ENCODE measurements at regions not wholly inside any gene's neighbourhood (a gene's known extent, or its start where the extent isn't known, plus 50 kb on each side); places are given as distances from the start of the nearest gene placed in this dataset.

GRCh38 chr13:104181526-104182231 lies 1115.5 kb upstream of the SLC10A2 start:
- DNase-seq, result no peak

- no peak for DNase-seq
Observed at GRCh38 chr13:104170980-104171555, 1104.9 kb upstream of the SLC10A2 start.

- no peak for DNase-seq
Observed at GRCh38 chr13:104163866-104164630, 1097.8 kb upstream of the SLC10A2 start.

- DNase-seq, result no peak
Observed at GRCh38 chr13:104160536-104160935, 1094.3 kb upstream of the SLC10A2 start.

GRCh38 chr13:104143760-104144416 lies 1077.7 kb upstream of the SLC10A2 start:
- DNase-seq, result no peak

- DNase-seq, result no peak
Observed at GRCh38 chr13:104140552-104140951, 1074.3 kb upstream of the SLC10A2 start.

DNA sequence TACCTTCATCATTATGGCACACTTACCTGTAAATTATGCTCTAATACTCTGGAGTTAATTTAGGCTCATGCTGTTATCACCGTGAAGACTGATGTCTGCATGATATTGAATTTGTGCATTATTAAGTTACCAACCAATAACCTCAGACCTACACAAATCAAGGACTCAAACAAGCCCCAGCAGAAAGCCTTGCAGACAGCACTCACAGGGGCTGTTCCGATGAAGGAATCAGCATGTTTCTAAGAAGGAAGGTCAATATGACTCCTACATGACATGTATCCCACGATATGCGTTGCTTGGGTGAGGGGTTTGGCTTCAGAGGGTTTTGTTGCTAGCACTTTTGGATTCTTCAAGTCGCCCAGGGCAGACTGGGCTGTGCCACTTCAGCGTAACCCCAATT lies 1071.2 kb upstream of the SLC10A2 start:
- DNase-seq, result no peak

GRCh38 chr13:104132849-104133248 lies 1066.6 kb upstream of the SLC10A2 start:
- DNase-seq, result no peak

- no peak for DNase-seq
Observed at GRCh38 chr13:104114101-104114500, 1047.9 kb upstream of the SLC10A2 start.

DNA sequence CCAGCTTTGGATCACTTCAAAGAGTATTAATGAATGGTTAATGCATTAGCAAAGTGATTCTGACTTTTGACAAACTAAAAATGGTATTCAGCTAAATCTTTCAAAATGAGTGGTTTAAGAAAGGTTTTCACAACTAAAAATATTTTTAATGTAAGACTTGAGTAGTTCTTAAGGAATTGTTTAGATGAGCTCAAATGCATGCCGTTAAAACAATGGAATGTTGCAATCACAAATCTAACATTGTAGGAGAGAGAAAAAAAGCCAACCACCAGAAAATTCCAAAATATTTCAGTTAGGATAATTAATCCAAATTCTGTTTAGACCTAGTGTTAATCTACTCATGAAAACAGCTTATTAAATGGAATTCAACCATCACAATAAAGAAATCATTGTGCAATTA lies 1044.8 kb upstream of the SLC10A2 start:
- no peak for DNase-seq

DNA sequence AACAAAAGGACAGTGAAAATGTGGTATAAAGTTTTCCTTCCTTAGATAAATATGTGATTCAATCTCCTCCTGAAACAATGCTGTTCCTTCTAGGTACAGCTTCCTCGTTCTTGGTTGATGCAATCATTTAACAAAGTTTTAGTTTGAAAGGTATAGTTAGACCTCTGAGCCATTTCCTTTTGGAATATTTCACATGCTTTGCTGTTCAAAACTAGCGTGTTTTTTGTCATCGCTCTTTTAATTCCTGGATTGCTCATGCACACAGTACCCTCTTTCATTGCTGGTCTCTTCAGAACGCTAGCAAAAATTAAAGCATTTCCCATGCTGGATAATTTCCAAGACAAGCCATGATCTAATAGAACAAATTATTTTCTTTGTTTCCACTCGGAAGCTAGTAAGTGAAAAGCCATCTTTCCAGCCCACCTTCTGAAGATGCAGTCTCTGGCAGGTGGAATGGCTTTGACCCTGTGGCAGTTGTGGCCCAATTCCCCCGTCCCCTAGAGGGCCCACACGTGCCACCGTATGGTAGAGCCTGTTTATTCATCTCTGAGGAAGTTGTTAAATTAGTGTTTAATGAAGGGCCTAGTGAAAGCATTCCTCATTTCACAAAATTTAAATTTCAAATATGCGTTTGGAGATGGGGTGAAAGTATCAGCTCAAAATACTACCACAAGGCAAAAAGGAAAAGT lies 1040.6 kb upstream of the SLC10A2 start:
- no peak for DNase-seq

- DNase-seq, result no peak
Observed at GRCh38 chr13:104105418-104106355, 1039.5 kb upstream of the SLC10A2 start.

- no peak for DNase-seq
Observed at GRCh38 chr13:104099750-104100149, 1033.5 kb upstream of the SLC10A2 start.

GRCh38 chr13:104098421-104098820 lies 1032.2 kb upstream of the SLC10A2 start:
- DNase-seq, result no peak

DNA sequence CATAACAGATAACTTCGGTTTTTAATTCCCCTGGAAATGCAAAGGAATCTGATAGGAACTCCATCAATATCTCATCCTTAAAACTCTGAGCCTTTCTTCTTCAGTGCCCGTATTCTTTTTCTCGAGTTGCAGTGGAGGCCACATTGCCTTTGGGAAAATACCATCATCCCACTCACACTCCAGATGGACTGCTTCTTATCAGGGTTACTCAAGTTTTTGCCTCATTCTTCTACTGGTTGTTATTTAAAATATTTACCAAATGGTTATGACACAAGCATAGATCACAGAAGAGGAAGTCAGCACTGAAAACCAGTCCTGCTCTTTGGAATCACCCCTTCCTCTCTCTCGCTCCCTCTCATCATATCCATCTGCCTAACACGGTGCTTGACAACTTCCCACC lies 1020.5 kb upstream of the SLC10A2 start:
- DNase-seq, result no peak

GRCh38 chr13:104086210-104086609 lies 1020.0 kb upstream of the SLC10A2 start:
- DNase-seq, result no peak

DNA sequence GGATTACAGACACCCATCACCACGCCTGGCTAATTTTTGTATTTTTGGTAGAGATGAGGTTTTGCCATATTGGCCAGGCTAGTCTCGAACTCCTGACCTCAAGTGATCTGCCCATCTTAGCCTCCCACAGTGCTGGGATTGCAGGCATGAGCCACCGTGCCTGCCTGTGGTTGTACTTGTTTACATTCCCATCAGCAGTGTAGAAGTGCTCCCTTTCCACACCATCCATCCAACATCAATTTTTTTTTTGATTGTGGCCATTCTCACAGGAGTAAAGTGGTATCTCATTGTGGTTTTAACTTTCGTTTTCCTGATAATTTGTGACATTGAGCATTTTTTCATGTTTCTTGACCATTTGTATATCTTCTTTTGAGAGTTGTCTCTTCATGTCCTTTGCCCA lies 1019.4 kb upstream of the SLC10A2 start:
- no peak for DNase-seq

DNA sequence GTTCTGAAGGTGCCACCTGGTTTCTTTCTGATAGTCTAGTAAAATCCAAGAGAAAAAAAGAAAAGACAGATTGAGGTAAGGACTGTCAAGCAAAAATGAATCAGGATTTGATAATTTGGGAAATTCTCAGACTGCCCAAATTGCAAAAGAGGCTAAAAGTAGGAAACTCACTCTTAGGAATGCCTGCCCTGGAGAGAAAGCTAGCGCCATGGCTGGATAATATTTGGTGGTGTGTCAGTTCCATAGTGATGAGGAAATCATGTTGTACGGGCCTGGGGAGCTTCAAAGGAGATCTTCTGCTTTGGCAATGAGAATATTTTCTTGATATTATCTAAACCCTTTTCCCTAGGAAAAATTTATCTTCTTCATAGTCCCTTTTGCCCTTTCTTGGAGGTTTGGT lies 1008.1 kb upstream of the SLC10A2 start:
- DNase-seq, result no peak

GRCh38 chr13:104071806-104072205 lies 1005.6 kb upstream of the SLC10A2 start:
- no peak for DNase-seq

DNA sequence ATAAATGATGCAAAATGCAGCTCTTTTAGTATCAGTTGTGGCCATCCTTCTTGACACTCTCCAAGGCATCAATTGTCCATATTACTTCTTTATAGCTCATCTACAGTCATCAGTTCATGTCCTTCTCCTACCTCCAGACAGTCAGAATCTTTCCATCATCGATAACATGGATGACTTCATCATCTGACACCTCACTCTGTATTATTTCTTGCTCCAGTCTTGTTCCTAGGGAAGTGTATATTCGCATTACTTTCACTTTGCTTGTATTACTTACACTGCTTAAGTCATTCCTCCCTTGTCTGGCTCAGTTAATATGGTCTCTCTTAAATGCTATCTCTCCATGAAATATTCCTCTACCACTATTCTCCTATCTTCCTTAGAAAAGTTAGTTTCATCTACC lies 999.1 kb upstream of the SLC10A2 start:
- no peak for DNase-seq

DNA sequence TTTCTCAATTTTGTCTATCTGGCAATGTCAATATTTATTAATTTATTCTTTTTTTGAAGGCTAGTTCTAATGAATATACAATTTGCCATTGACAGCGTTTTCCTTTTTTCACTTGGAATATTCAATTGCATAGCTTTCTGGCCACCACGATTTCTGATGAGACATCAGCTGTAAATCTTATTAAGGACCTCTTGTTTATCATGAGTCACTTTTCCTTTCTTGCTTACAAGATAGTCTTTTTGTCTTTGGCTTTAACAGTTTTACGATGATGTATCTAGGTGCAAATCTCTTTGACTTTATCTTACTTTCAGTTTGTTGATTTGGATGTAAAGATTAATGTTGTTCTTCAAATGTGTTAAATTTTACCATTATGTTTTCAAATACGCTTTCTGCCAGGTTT lies 991.6 kb upstream of the SLC10A2 start:
- DNase-seq, result no peak

GRCh38 chr13:104045907-104046306 lies 979.7 kb upstream of the SLC10A2 start:
- DNase-seq, result no peak
